Progenitor cell of endocrine pancreas (in vitro differentiated cells): ENCODE measurements at regions not wholly inside any gene's neighbourhood (a gene's known extent, or its start where the extent isn't known, plus 50 kb on each side); places are given as distances from the start of the nearest gene placed in this dataset.

Source experiments
- DNase-seq: peaks from one replicate; pipeline ENCODE4 v3.0.0; 2021; ENCODE audit warnings: low spot score; ENCODE audit not compliant: unreplicated experiment
- H3K27ac Mint-ChIP-seq: 2 replicates; pipeline ENCODE4 v1.8.0; 2021; ENCODE audit warnings: mild to moderate bottlenecking, moderate library complexity, mixed read lengths
- H3K27me3 Mint-ChIP-seq: 2 replicates; pipeline ENCODE4 v1.8.0; 2021; ENCODE audit warnings: mixed read lengths
- H3K36me3 Mint-ChIP-seq: 2 replicates; pipeline ENCODE4 v1.8.0; 2022; ENCODE audit warnings: mixed read lengths; ENCODE audit not compliant: insufficient read depth
- H3K4me1 Mint-ChIP-seq: 2 replicates; pipeline ENCODE4 v1.8.0; 2021; ENCODE audit warnings: low read depth, mixed read lengths
- H3K4me3 Mint-ChIP-seq: 2 replicates; pipeline ENCODE4 v1.8.0; 2021; ENCODE audit warnings: low read depth, mild to moderate bottlenecking, moderate library complexity, mixed read lengths
- H3K9me3 Mint-ChIP-seq: 2 replicates; pipeline ENCODE4 v1.8.0; 2021; ENCODE audit warnings: low read depth, mixed read lengths
- TF ChIP-seq, protein P1 (sequence below): fragments of 200-600 bp; sonication (generic); IDR thresholded peaks from one replicate; pipeline ENCODE4 v1.5.0; 2021; ENCODE audit warnings: antibody characterized with exemption, mild to moderate bottlenecking; ENCODE audit not compliant: unreplicated experiment

DNA sequence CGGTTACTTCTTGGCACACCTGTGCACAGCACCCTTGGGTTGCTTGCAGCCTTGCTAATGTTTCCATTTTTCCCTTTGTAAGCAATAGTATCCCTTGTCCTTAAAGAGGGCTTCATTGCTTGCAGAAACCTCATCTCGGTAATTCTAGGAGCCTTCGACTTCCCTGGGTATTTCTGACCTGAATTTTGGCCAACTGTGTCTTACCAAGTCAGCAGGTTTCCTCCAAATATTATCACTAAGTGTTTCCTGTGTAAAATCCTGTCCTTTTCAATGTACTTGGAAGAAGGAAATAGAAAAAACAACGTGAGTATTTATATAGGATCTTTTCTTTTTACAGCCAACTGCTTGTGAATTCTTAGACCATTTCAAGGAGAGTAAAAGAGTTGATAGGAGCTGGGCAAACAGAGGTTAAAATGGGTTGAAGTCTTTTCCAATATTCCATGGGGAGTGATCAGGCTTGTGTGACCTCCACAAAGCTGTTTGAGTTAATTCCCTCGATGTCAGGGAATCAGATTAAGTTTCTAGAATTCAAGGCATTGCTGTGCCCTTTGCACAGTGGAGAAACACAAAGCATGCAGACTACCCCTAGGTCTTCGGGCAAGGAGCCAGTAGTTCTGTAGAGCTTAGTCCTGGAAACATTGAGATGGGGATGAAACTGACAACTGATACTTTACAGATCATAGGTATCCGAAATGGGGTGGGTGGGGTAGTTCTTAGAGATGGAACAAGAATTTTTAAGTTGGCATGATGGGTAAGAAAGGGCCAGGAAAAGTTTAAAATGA is 209.9 kb downstream of the CPE start:
- TF ChIP-seq, protein P1, sequence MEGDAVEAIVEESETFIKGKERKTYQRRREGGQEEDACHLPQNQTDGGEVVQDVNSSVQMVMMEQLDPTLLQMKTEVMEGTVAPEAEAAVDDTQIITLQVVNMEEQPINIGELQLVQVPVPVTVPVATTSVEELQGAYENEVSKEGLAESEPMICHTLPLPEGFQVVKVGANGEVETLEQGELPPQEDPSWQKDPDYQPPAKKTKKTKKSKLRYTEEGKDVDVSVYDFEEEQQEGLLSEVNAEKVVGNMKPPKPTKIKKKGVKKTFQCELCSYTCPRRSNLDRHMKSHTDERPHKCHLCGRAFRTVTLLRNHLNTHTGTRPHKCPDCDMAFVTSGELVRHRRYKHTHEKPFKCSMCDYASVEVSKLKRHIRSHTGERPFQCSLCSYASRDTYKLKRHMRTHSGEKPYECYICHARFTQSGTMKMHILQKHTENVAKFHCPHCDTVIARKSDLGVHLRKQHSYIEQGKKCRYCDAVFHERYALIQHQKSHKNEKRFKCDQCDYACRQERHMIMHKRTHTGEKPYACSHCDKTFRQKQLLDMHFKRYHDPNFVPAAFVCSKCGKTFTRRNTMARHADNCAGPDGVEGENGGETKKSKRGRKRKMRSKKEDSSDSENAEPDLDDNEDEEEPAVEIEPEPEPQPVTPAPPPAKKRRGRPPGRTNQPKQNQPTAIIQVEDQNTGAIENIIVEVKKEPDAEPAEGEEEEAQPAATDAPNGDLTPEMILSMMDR, result no peak
- Mint-ChIP-seq H3K27ac (no peak overlapping the region), H3K9me3 (peaks cover 3% of the 10 kb centered on the region), H3K36me3 (no peaks in the 10 kb centered on the region), H3K27me3 (no peaks in the 10 kb centered on the region), H3K4me1 (no peaks in the 10 kb centered on the region), H3K4me3 (no peak overlapping the region)
- DNase-seq, result no peak

DNA sequence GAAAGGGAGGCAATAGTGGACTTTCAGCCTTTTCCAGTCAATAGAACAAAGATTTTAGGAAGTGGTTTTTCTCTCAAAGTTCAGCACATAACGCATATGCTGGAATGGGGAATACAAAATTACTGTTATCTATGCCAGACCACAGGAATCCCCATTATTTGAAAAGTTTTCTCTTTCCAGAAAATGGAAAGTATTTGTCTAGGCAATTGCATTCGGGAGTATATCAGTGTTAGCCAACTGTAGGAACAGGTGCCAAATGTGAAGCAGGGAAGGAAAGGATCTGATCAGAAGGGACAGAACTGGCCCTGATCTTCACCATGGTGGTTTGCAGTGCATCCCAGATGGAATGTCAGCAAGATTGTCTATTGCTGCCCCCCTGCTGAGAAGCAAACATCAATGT is 213.6 kb downstream of the CPE start:
- Mint-ChIP-seq H3K36me3 (no peaks in the 10 kb centered on the region), H3K9me3 (peaks cover 3% of the 10 kb centered on the region), H3K27ac (no peak overlapping the region), H3K4me1 (no peaks in the 10 kb centered on the region), H3K27me3 (no peaks in the 10 kb centered on the region), H3K4me3 (no peak overlapping the region)
- TF ChIP-seq, protein P1, result no peak
- no peak for DNase-seq

DNA sequence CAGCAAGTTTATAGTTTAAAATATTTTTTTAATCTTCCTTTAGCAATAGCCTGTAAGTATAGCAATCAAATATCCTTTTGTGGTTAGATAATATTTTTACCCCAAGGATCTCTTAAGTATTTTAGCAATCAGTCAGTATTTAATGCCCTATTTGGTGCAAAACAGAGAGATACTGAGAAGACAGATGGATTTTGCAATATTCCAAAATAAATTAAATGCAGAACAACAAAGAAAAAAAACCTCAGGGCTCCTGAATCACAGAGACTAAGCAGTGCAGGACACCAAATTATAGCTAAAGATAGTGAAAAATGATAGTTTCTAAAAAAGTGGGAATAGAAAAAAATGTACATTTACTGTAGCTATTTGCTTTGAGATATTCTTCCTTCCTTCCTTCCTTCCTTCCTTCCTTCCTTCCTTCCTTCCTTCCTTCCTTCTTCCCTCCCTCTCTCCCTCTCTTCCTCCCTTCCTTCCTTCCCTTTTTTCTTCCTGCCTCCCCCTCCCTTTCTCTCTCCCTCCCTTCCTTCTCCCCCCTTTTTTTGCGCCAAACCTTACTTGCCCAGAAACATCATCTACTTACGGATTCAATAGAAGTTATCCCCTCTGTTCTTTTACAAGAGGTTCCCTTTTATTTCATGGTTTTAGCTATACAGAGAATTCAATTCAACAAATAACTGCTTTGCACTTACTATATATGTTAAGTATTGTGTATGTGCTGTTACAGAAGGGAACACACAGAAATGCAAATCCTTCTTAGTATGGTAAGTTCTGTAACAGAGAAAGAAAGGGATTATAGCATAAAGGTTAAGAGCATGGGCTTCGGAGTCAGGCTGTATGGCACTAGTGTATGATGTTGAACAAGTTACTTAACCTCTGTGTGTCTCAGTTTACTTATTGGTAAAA is 219.0 kb downstream of the CPE start:
- Mint-ChIP-seq H3K27me3 (no peaks in the 10 kb centered on the region), H3K36me3 (no peaks in the 10 kb centered on the region), H3K27ac (no peak overlapping the region), H3K4me3 (no peak overlapping the region), H3K4me1 (no peaks in the 10 kb centered on the region), H3K9me3 (no peaks in the 10 kb centered on the region)
- TF ChIP-seq, protein P1, result no peak
- DNase-seq, result no peak

DNA sequence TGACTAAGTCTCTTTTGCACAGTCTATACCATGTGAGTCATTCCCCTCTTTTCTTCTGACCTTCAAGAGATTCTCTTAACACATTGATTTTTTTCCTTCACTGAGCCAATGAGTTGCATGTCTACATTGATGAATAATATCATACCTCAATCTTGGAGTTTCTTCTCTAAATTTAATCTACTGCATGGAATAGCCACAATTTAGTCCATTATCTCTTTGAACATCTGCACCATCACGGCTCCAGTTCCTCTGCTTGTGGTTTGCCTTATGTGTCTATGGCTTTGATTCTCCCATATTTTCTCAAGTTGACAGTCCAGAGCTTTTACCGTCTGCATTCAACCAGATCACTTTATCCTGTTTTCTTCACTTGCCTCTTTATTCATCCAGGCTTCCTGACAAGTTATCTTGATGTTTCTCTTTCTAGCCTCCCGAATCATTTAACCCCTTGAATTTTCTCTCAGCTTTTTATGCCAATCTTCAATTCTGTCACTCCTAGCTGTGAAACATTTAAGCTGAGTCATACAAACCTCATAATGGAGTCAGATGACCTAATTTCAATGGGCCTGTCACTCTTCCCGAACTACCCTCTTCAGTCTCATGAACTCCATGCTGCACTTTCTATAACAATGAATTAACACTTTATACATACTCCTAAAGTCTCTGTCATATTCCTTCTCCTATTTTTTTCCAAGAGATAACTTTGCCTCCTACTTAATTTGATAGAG is 222.3 kb downstream of the CPE start:
- Mint-ChIP-seq H3K27me3 (no peaks in the 10 kb centered on the region), H3K36me3 (no peaks in the 10 kb centered on the region), H3K27ac (no peak overlapping the region), H3K4me3 (no peak overlapping the region), H3K4me1 (no peaks in the 10 kb centered on the region), H3K9me3 (no peaks in the 10 kb centered on the region)
- TF ChIP-seq, protein P1, result no peak
- no peak for DNase-seq

DNA sequence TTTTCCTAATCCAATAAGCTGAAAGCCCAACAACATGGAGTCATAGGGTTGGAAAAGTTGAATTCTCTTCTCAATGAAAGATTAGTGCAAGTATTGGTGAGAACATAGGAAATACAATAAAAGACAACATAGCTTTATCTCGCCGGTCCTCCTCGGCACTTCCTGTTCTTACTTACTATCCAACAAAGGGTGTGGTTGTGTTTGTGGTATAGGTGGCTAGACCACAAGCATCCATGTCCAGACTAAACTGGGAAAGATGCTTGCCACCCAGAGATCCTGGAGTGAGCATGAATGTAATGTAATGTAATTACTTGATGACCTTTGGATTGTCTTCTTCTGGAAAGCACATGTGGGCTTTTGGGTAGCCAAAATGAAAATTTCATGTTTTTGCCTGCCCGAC is 223.8 kb downstream of the CPE start:
- TF ChIP-seq, protein P1, result no peak
- Mint-ChIP-seq H3K4me1 (no peaks in the 10 kb centered on the region), H3K36me3 (no peaks in the 10 kb centered on the region), H3K27me3 (no peaks in the 10 kb centered on the region), H3K27ac (no peak overlapping the region), H3K9me3 (no peaks in the 10 kb centered on the region), H3K4me3 (no peak overlapping the region)
- no peak for DNase-seq
